Neural cell (in vitro differentiated cells): ENCODE measurements at regions not wholly inside any gene's neighbourhood (a gene's known extent, or its start where the extent isn't known, plus 50 kb on each side); places are given as distances from the start of the nearest gene placed in this dataset.

Experiments used
- H2AFZ ChIP-seq: fragments of 200-600, 300-800 bp; sonication (generic), shearing (Covaris generic); 2 replicates; pipeline ENCODE4 v1.6.0; 2014; ENCODE audit warnings: low read depth, mild to moderate bottlenecking, antibody characterized with exemption, low read length, moderate library complexity
- H3F3A ChIP-seq: fragments of 200-600 bp; shearing (Covaris generic); 2 replicates; pipeline ENCODE4 v1.6.1; 2016; ENCODE audit warnings: mild to moderate bottlenecking, moderate library complexity, mixed read lengths, antibody characterized with exemption, low read length; ENCODE audit not compliant: insufficient read depth, poor library complexity, severe bottlenecking
- H3K27ac ChIP-seq: fragments of 200-600, 300-800 bp; sonication (generic), shearing (Covaris generic); 2 replicates; pipeline ENCODE4 v1.5.1; 2014; ENCODE audit warnings: mild to moderate bottlenecking, low read length, moderate library complexity
- H3K27me3 ChIP-seq: fragments of 300-800, 200-600 bp; sonication (generic), shearing (Covaris generic); 2 replicates; pipeline ENCODE4 v1.6.0; 2014; ENCODE audit warnings: mild to moderate bottlenecking, low read depth, low read length, moderate library complexity; ENCODE audit not compliant: insufficient read depth
- H3K36me3 ChIP-seq: fragments of 300-800, 200-600 bp; sonication (generic), shearing (Covaris generic); 2 replicates; pipeline ENCODE4 v1.5.1; 2014; ENCODE audit warnings: mild to moderate bottlenecking, antibody characterized with exemption, low read length, moderate library complexity; ENCODE audit not compliant: insufficient read depth
- H3K4me2 ChIP-seq: fragments of 300-800, 200-600 bp; sonication (generic), shearing (Covaris generic); 2 replicates; pipeline ENCODE4 v1.6.0; 2014; ENCODE audit warnings: mild to moderate bottlenecking, low read length
- H3K4me3 ChIP-seq: fragments of 300-800, 200-600 bp; sonication (generic), shearing (Covaris generic); 2 replicates; pipeline ENCODE4 v1.5.1; 2014; ENCODE audit warnings: mild to moderate bottlenecking, low read length, moderate library complexity
- H3K79me2 ChIP-seq: fragments of 200-600 bp; shearing (Covaris generic); replicated peaks from 2 replicates; pipeline ENCODE4 v1.6.0; 2014; ENCODE audit warnings: mild to moderate bottlenecking, low read length, moderate library complexity; ENCODE audit not compliant: insufficient read depth
- H3K9ac ChIP-seq: fragments of 300-800, 200-600 bp; sonication (generic), shearing (Covaris generic); 2 replicates; pipeline ENCODE4 v1.6.1; 2016; ENCODE audit warnings: mild to moderate bottlenecking, low read length, mixed read lengths
- H3K9me2 ChIP-seq: fragments of 200-600 bp; shearing (Covaris generic); 2 replicates; pipeline ENCODE4 v1.6.1; 2016; ENCODE audit warnings: mild to moderate bottlenecking, low read length, mixed read lengths; ENCODE audit not compliant: insufficient read depth
- H3K9me3 ChIP-seq: fragments of 200-600, 300-800 bp; sonication (generic), shearing (Covaris generic); 2 replicates; pipeline ENCODE4 v1.6.1; 2016; ENCODE audit warnings: mild to moderate bottlenecking, mixed run types, low read length, moderate library complexity, mixed read lengths
- H4K20me1 ChIP-seq: fragments of 200-600 bp; shearing (Covaris generic); 2 replicates; pipeline ENCODE4 v1.6.1; 2016; ENCODE audit warnings: mild to moderate bottlenecking, mixed run types; ENCODE audit not compliant: insufficient read depth
- EP300 ChIP-seq: fragments of 450-650 bp; conservative IDR thresholded peaks from 2 replicates; pipeline ENCODE4 v1.6.1; 2014; ENCODE audit warnings: antibody characterized with exemption, mild to moderate bottlenecking, moderate library complexity; ENCODE audit not compliant: poor library complexity, severe bottlenecking
- EZH2 ChIP-seq: fragments of 200-600, 300-800 bp; shearing (Covaris generic), sonication (generic); IDR thresholded peaks from 2 replicates; pipeline ENCODE4 v1.6.1; 2014; ENCODE audit warnings: antibody characterized with exemption, low read length, borderline replicate concordance, mild to moderate bottlenecking; ENCODE audit not compliant: insufficient read depth, poor library complexity, severe bottlenecking
- MXI1 ChIP-seq: fragments of 450-650 bp; conservative IDR thresholded peaks from 2 replicates; pipeline ENCODE4 v1.6.1; 2014; ENCODE audit warnings: antibody characterized with exemption, mild to moderate bottlenecking; ENCODE audit not compliant: poor library complexity, severe bottlenecking
- POLR2AphosphoS5 ChIP-seq: IDR thresholded peaks from 2 replicates; pipeline ENCODE4 v1.6.1; 2012
- RAD21 ChIP-seq: fragments of 450-650 bp; conservative IDR thresholded peaks from 2 replicates; pipeline ENCODE4 v1.6.1; 2014; ENCODE audit warnings: antibody characterized with exemption, mild to moderate bottlenecking, moderate library complexity
- SMC3 ChIP-seq: fragments of 450-650 bp; conservative IDR thresholded peaks from 2 replicates; pipeline ENCODE4 v1.6.1; 2014; ENCODE audit warnings: antibody characterized with exemption, mild to moderate bottlenecking, moderate library complexity; ENCODE audit not compliant: poor library complexity
- TAF1 ChIP-seq: IDR thresholded peaks from 2 replicates; pipeline ENCODE4 v1.6.1; 2012; ENCODE audit warnings: low read depth
- TF ChIP-seq, protein P1 (sequence below): fragments of 450-650 bp; IDR thresholded peaks from 2 replicates; pipeline ENCODE4 v1.5.1; 2014; ENCODE audit warnings: antibody characterized with exemption, mild to moderate bottlenecking, moderate library complexity; ENCODE audit not compliant: poor library complexity, severe bottlenecking
- TF ChIP-seq, protein P2 (sequence below): IDR thresholded peaks from 2 replicates; pipeline ENCODE4 v1.6.1; 2012; ENCODE audit warnings: borderline replicate concordance

DNA sequence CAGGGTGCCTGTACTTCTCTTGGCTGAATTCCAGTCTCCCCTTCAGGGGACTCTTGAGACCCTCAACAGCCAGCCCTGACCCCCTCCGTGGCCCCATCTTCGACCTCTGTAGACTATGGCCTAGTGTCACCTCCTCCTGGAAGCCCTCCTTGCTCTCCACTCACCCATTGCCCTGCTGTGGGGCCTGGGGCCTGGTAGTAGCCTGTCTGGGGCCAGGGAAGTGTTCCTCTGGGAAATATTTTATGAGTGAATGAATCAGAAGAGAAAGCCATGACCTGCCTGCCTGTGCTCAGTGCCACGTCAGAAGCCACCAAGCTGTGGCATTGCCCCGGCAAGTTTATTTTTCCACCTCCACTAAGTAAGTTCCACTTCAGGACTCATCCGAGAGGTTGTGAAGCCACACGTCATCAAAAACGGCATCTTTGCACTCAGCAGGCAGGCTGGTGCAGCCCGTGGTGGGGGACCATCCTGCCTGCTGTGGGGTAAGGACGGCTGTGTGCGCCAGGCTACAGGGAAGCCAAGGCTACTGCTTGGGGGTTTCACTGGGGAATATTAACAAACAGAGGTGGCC lies 59.6 kb upstream of the PPARA start:
- Histone ChIP-seq H3K27me3 (peaks cover 2% of the 10 kb centered on the region), H3K9ac (no peak overlapping the region), H3F3A (no peaks in the 10 kb centered on the region), H3K4me3 (no peak overlapping the region), H4K20me1 (no peaks in the 10 kb centered on the region), H3K4me2 (no peak overlapping the region), H3K9me3 (no peaks in the 10 kb centered on the region), H3K27ac (no peak overlapping the region), H2AFZ (no peak overlapping the region), H3K9me2 (no peaks in the 10 kb centered on the region), H3K79me2 (no peaks in the 10 kb centered on the region), H3K36me3 (no peaks in the 10 kb centered on the region)
- TF ChIP-seq RAD21, result no peak
- no peak for TF ChIP-seq SMC3
- TF ChIP-seq POLR2AphosphoS5, result no peak
- TF ChIP-seq, protein P1, sequence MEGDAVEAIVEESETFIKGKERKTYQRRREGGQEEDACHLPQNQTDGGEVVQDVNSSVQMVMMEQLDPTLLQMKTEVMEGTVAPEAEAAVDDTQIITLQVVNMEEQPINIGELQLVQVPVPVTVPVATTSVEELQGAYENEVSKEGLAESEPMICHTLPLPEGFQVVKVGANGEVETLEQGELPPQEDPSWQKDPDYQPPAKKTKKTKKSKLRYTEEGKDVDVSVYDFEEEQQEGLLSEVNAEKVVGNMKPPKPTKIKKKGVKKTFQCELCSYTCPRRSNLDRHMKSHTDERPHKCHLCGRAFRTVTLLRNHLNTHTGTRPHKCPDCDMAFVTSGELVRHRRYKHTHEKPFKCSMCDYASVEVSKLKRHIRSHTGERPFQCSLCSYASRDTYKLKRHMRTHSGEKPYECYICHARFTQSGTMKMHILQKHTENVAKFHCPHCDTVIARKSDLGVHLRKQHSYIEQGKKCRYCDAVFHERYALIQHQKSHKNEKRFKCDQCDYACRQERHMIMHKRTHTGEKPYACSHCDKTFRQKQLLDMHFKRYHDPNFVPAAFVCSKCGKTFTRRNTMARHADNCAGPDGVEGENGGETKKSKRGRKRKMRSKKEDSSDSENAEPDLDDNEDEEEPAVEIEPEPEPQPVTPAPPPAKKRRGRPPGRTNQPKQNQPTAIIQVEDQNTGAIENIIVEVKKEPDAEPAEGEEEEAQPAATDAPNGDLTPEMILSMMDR, result no peak

DNA sequence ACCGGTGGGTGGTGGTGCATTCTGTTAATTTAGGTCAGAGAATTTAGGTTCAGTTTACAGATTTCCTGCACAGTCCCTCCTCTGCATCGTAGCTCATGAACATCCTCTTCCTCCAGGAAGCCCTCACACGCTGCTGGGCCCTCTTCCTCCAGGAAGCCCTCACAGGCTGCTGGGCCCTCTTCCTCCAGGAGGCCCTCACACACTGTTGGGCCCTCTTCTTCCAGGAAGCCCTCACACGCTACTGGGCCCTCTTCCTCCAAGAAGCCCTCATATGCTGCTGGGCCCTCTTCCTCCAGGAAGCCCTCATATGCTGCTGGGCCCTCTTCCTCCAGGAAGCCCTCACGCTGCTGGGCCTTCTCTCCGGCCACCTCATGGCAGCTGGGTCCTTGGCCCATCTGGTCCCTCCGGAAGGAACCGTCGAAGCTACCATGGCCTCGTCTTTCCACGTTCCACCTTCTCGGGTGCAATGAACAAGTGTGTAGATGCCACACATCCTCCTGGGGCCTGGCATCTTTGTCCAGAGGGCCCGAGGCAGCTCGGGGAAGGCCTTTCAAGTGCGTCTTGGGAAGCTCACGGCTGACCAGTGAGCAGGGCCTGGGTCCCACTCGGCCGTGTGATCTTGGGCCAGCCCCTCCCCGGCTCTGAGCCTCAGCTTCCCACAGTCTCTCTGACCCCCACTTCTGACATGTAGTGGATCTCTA lies 58.9 kb upstream of the PPARA start:
- H4K20me1 ChIP-seq, result no peaks in the 10 kb centered on the region
- H3K4me2 ChIP-seq, result no peak overlapping the region
- H3K4me3 ChIP-seq, result no peak overlapping the region
- no peak for TF ChIP-seq EP300
- TF ChIP-seq, protein P2, sequence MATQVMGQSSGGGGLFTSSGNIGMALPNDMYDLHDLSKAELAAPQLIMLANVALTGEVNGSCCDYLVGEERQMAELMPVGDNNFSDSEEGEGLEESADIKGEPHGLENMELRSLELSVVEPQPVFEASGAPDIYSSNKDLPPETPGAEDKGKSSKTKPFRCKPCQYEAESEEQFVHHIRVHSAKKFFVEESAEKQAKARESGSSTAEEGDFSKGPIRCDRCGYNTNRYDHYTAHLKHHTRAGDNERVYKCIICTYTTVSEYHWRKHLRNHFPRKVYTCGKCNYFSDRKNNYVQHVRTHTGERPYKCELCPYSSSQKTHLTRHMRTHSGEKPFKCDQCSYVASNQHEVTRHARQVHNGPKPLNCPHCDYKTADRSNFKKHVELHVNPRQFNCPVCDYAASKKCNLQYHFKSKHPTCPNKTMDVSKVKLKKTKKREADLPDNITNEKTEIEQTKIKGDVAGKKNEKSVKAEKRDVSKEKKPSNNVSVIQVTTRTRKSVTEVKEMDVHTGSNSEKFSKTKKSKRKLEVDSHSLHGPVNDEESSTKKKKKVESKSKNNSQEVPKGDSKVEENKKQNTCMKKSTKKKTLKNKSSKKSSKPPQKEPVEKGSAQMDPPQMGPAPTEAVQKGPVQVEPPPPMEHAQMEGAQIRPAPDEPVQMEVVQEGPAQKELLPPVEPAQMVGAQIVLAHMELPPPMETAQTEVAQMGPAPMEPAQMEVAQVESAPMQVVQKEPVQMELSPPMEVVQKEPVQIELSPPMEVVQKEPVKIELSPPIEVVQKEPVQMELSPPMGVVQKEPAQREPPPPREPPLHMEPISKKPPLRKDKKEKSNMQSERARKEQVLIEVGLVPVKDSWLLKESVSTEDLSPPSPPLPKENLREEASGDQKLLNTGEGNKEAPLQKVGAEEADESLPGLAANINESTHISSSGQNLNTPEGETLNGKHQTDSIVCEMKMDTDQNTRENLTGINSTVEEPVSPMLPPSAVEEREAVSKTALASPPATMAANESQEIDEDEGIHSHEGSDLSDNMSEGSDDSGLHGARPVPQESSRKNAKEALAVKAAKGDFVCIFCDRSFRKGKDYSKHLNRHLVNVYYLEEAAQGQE, result no peak
- TF ChIP-seq MXI1, result no peak
- no peak for TF ChIP-seq EZH2
- no peak for TF ChIP-seq SMC3
- TF ChIP-seq POLR2AphosphoS5, result no peak
- TF ChIP-seq RAD21, result no peak
- TF ChIP-seq, protein P1, result no peak
- TF ChIP-seq TAF1, result no peak
- H2AFZ ChIP-seq, result no peak overlapping the region
- H3F3A ChIP-seq, result no peaks in the 10 kb centered on the region
- H3K9ac ChIP-seq, result no peak overlapping the region
- no peaks in the 10 kb centered on the region for H3K79me2 ChIP-seq
- no peak overlapping the region for H3K27ac ChIP-seq
- H3K27me3 ChIP-seq, result peaks cover 2% of the 10 kb centered on the region
- H3K36me3 ChIP-seq, result no peaks in the 10 kb centered on the region
- no peaks in the 10 kb centered on the region for H3K9me2 ChIP-seq
- no peaks in the 10 kb centered on the region for H3K9me3 ChIP-seq
